GM12891 (cell line): ENCODE measurements at regions not wholly inside any gene's neighbourhood (a gene's known extent, or its start where the extent isn't known, plus 50 kb on each side); places are given as distances from the start of the nearest gene placed in this dataset.
A peak's percentile ranks its signal among the peaks of the same experiment; 100 is the strongest.
"Not testable (repeated sequence)": the region's sequence is repeated elsewhere in the genome, so short reads cannot be mapped to it uniquely, and the experiment has no call there.

Experiments
- DNase-seq: peaks from one replicate; pipeline ENCODE4 v3.0.0; 2011; ENCODE audit warnings: low spot score; ENCODE audit not compliant: insufficient read length
- FAIRE-seq: peaks from 2 replicates; lab custom pipeline; 2011; peaks lifted over from hg19 to GRCh38; lab: Jason Lieb, UNC
- PAX5 ChIP-seq: IDR thresholded peaks from 2 replicates; pipeline ENCODE4 v1.6.1; 2011; ENCODE audit warnings: low read length, moderate library complexity, mild to moderate bottlenecking; ENCODE audit not compliant: insufficient read depth, severe bottlenecking
- POLR2A ChIP-seq: IDR thresholded peaks from 2 replicates; pipeline ENCODE4 v1.6.1; 2011; ENCODE audit warnings: low read depth, low read length, control low read depth
- POLR2AphosphoS5 ChIP-seq: IDR thresholded peaks from 2 replicates; pipeline ENCODE4 v1.6.1; 2011; ENCODE audit warnings: low read depth, low read length, control low read depth
- POU2F2 ChIP-seq: IDR thresholded peaks from 2 replicates; pipeline ENCODE4 v1.6.1; 2011; ENCODE audit warnings: low read depth, mild to moderate bottlenecking, control low read depth, low read length, moderate library complexity
- SPI1 ChIP-seq: IDR thresholded peaks from 2 replicates; pipeline ENCODE4 v1.6.1; 2011; ENCODE audit warnings: low read depth, low read length, control low read depth
- TAF1 ChIP-seq: IDR thresholded peaks from 2 replicates; pipeline ENCODE4 v1.6.1; 2011; ENCODE audit warnings: low read depth, low read length, control low read depth

GRCh38 chr5:158050421-158050820 is 191.5 kb upstream of the CLINT1 start:
- DNase-seq, result no peak
- TF ChIP-seq TAF1, result no peak
- TF ChIP-seq PAX5, result no peak
- TF ChIP-seq POLR2A, result no peak
- TF ChIP-seq SPI1, result no peak
- TF ChIP-seq POLR2AphosphoS5, result no peak
- TF ChIP-seq POU2F2, result no peak
- no peak for FAIRE-seq

- no peak for FAIRE-seq
- no peak for DNase-seq
- TF ChIP-seq POLR2A (no peak), SPI1 (no peak)
Measured at GRCh38 chr5:158049459-158049858, 190.5 kb upstream of the CLINT1 start.

DNA sequence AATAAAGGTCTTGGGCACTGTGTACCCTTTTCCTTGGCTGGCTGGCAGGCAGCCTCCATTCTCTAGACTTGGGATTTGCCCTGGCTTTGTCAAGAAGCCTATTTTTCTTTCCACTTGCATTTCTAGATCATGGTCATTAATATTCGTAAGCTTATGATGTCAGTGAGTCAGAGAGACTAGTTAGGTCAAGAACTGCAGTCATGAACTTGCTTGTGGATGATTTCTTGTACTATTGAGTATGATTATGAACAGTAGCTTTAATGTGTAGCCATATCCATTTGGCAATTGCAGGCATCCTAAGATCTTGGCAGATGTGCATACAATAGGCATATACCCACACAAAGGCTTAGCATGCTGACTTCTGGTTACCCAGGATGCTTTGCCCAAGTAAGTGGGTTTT is 186.8 kb upstream of the CLINT1 start:
- TF ChIP-seq POU2F2, result no peak
- TF ChIP-seq PAX5, result no peak
- no peak for TF ChIP-seq SPI1
- TF ChIP-seq TAF1, result no peak
- no peak for TF ChIP-seq POLR2A
- no peak for TF ChIP-seq POLR2AphosphoS5
- DNase-seq (no peak), FAIRE-seq (no peak)

GRCh38 chr5:158039911-158040347 is 181.0 kb upstream of the CLINT1 start:
- DNase-seq (no peak), FAIRE-seq (no peak)
- no peak for TF ChIP-seq TAF1
- 0 out of 2 replicates have a peak, but pooled peaks have one; percentile 2 for TF ChIP-seq SPI1
- peak; percentile 74 for TF ChIP-seq POU2F2

- FAIRE-seq, result no peak
- TF ChIP-seq POLR2A (no peak), PAX5 (no peak), TAF1 (no peak), POLR2AphosphoS5 (no peak), POU2F2 (no peak), SPI1 (no peak)
- no peak for DNase-seq
Measured at GRCh38 chr5:158039441-158039840, 180.5 kb upstream of the CLINT1 start.

DNA sequence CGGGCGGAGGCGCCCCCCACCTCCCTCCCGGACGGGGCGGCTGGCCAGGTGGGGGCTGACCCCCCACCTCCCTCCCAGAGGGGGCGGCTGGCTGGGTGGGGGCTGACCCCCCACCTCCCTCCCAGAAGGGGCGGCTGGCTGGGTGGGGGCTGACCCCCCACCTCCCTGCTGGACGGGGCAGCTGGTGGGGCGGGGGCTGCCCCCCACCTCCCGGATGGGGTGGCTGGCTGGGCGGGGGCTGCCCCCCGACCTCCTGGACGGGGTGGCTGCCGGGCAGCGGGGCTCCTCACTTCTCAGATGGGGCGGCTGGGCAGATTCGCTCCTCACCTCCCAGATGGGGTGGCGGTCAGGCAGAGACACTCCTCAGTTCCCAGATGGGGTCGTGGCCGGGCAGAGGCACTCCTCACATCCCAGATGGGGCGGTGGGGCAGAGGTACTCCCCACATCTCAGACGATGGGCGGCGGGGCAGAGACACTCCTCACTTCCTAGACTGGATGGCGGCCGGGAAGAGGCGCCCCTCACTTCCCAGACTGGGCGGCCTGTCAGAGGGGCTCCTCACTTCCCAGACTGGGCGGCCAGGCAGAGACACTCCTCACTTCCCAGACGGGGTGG is 178.1 kb upstream of the CLINT1 start:
- DNase-seq, result not testable (repeated sequence)

GRCh38 chr5:158034586-158034985 is 175.6 kb upstream of the CLINT1 start:
- DNase-seq, FAIRE-seq: not testable (repeated sequence)

More for the DNA sequence above, 178.1 kb upstream of the CLINT1 start:
- not testable (repeated sequence) for FAIRE-seq

- DNase-seq, result no peak
- TF ChIP-seq PAX5, result no peak
- TF ChIP-seq SPI1, result no peak
- no peak for TF ChIP-seq POLR2A
- TF ChIP-seq POU2F2, result no peak
- no peak for TF ChIP-seq POLR2AphosphoS5
- no peak for TF ChIP-seq TAF1
- no peak for FAIRE-seq
Measured at GRCh38 chr5:158033724-158034123, 174.8 kb upstream of the CLINT1 start.

- DNase-seq (no peak), FAIRE-seq (no peak)
- TF ChIP-seq POLR2A (no peak), SPI1 (no peak), POU2F2 (no peak), POLR2AphosphoS5 (no peak), TAF1 (no peak), PAX5 (no peak)
Measured at GRCh38 chr5:158033076-158033475, 174.1 kb upstream of the CLINT1 start.

DNA sequence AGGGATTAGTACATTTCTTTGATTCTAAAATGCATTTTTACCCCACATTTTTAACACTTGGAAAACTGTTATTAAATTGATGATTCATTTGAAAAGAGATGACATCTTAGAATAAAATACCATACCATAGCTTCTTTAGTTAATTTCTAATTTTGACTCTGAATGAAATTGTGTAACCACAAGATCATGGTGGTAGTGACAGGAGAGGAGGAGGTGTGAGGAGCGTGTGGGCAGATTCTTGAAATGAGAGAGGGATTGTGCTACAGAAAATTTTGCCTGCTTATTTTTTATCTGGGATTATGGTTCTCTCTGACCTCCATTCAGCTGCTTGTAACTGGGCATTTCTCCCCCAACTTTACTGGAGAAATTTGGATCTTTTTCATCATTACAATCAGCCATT is 173.3 kb upstream of the CLINT1 start:
- FAIRE-seq (no peak), DNase-seq (no peak)
- TF ChIP-seq POLR2AphosphoS5, result no peak
- no peak for TF ChIP-seq SPI1
- no peak for TF ChIP-seq POLR2A
- TF ChIP-seq PAX5, result no peak
- no peak for TF ChIP-seq TAF1
- TF ChIP-seq POU2F2, result no peak
